PC-3 (cell line): ENCODE measurements at regions not wholly inside any gene's neighbourhood (a gene's known extent, or its start where the extent isn't known, plus 50 kb on each side); places are given as distances from the start of the nearest gene placed in this dataset.

Source experiments
- EZH2 ChIP-seq: fragments of 300-600 bp; sonication (generic); IDR thresholded peaks from one replicate; pipeline ENCODE4 v1.6.1; 2017; ENCODE audit warnings: antibody characterized with exemption, mild to moderate bottlenecking, low read length; ENCODE audit not compliant: unreplicated experiment
- EZH2phosphoT487 ChIP-seq: fragments of 300-600 bp; sonication (generic); IDR thresholded peaks from 2 replicates; pipeline ENCODE4 v1.6.1; 2018; ENCODE audit warnings: mild to moderate bottlenecking, antibody characterized with exemption, low read length, borderline replicate concordance

- TF ChIP-seq EZH2phosphoT487 (no peak), EZH2 (no peak)
These were observed 428.9 kb upstream of the ADGRL2 start for GRCh38 chr1:81371864-81372263.
